GM12892 (cell line): ENCODE measurements at regions not wholly inside any gene's neighbourhood (a gene's known extent, or its start where the extent isn't known, plus 50 kb on each side); places are given as distances from the start of the nearest gene placed in this dataset.

Source experiments
- DNase-seq: peaks from one replicate; pipeline ENCODE4 v3.0.0; 2011; ENCODE audit not compliant: insufficient read length
- FAIRE-seq: peaks from 2 replicates; lab custom pipeline; 2011; peaks lifted over from hg19 to GRCh38; lab: Jason Lieb, UNC
- POLR2A ChIP-seq: IDR thresholded peaks from 2 replicates; pipeline ENCODE4 v1.6.1; 2011; ENCODE audit warnings: low read depth, low read length, control low read depth
- POLR2AphosphoS5 ChIP-seq: IDR thresholded peaks from 2 replicates; pipeline ENCODE4 v1.6.1; 2011; ENCODE audit warnings: low read depth, low read length, control low read depth
- TAF1 ChIP-seq: IDR thresholded peaks from 2 replicates; pipeline ENCODE4 v1.6.1; 2011; ENCODE audit warnings: low read depth, mild to moderate bottlenecking, control low read depth, low read length, borderline replicate concordance

GRCh38 chr12:58177366-58177765 lies 236.0 kb downstream of the ATP23 start:
- TF ChIP-seq POLR2AphosphoS5 (no peak), TAF1 (no peak), POLR2A (no peak)
- no peak for FAIRE-seq

GRCh38 chr12:58184212-58184611 lies 242.8 kb downstream of the ATP23 start:
- DNase-seq (no peak), FAIRE-seq (no peak)
- TF ChIP-seq POLR2A = no peak

More at GRCh38 chr12:58177366-58177765, 236.0 kb downstream of the ATP23 start:
- no peak for DNase-seq

GRCh38 chr12:58186401-58186800 lies 245.0 kb downstream of the ATP23 start:
- FAIRE-seq (no peak), DNase-seq (no peak)
- no peak for TF ChIP-seq POLR2AphosphoS5
- no peak for TF ChIP-seq POLR2A
- no peak for TF ChIP-seq TAF1

DNA sequence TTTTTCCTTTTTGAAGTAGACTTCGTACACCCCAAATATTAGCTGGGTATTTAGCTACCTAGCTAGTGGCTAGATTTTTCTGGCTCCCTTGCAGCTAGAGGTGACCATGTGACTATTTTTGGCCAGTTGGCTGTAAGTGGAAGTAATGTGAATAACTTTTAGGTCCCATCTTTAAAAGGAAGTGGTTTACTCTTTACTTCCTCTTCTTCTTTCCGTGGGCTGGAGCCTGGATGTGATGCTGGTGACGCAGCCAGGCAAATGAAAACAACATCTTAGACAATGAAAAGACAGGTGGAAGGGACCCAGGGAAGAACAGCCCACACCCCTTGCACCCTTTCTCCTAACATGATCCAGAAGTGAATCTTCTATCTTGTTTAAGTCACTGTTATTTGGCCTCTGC lies 245.5 kb downstream of the ATP23 start:
- no peak for DNase-seq
- TF ChIP-seq TAF1 (no peak), POLR2A (no peak), POLR2AphosphoS5 (no peak)
- FAIRE-seq = no peak

DNA sequence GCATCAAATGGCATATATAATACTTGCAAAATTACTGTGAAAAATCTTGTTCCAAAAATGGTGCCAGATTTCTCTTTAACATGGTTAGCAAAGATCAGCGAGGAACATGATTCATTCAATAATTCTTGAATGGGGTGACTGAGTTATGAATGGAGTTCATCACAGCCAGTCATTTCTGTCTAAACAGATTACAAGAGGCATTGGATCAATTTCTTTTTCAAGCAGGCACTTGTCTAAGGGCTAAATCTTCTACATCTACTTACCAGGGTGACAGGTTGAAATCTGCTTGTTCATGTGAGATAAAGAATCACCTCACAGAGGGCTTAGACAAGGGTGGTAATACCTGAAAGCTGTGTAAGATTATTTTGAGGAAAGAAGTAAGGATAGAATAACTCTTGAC lies 247.7 kb downstream of the ATP23 start:
- FAIRE-seq (no peak), DNase-seq (no peak)
- no peak for TF ChIP-seq TAF1
- no peak for TF ChIP-seq POLR2AphosphoS5
- TF ChIP-seq POLR2A = no peak

DNA sequence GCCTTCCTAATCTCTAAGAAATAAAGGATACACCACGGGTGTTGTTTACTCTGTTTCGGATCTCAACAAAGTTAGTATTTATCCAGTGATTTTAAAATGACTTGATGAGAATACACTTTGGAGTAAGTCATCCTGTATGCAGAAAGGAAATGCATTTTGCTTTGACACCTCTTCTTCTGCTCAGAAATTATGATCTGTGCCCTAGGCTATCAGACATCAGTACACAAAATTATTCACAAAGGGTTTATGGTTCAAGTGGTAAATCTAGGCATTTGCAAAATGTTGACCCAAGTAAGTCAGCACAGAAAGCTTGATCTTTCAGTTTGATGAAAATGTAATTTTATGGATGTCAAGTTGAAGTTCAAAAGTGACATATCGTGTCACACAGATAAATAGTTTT lies 248.5 kb downstream of the ATP23 start:
- TF ChIP-seq TAF1 = no peak
- FAIRE-seq (no peak), DNase-seq (no peak)

- DNase-seq (no peak), FAIRE-seq (no peak)
- no peak for TF ChIP-seq TAF1
- TF ChIP-seq POLR2AphosphoS5 = no peak
- no peak for TF ChIP-seq POLR2A
These were observed 249.3 kb downstream of the ATP23 start for GRCh38 chr12:58190618-58191017.

GRCh38 chr12:58196971-58197370 lies 255.6 kb downstream of the ATP23 start:
- DNase-seq (no peak), FAIRE-seq (no peak)
- TF ChIP-seq POLR2AphosphoS5 (no peak), POLR2A (no peak), TAF1 (no peak)

- no peak for DNase-seq
- TF ChIP-seq POLR2AphosphoS5 = no peak
- FAIRE-seq = no peak
These were observed 261.8 kb downstream of the ATP23 start for GRCh38 chr12:58202933-58203718.

DNA sequence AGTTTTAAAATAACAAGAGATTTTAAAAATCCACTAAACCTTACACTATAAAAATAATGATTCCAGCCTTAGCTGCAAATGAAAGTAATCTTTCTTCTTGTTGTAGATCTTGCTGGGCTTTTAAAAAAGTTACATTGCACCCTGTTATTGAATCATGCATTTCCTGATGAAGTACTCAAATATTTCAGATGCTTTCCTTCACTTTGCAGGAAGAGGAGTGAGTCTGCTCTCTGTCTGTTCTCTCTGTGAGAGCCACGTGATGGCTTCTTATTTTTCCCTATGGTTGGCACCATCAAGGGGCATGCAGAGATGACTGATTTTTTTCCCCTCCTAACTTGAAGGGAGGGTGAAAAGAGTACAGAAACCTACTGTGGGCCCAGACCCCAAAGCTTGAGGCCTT lies 262.7 kb downstream of the ATP23 start:
- TF ChIP-seq TAF1 (no peak), POLR2A (no peak), POLR2AphosphoS5 (no peak)
- no peak for FAIRE-seq
- DNase-seq = no peak

- TF ChIP-seq POLR2A (no peak), POLR2AphosphoS5 (no peak), TAF1 (no peak)
- FAIRE-seq = no peak
These were observed 265.5 kb downstream of the ATP23 start for GRCh38 chr12:58206876-58207275.

DNA sequence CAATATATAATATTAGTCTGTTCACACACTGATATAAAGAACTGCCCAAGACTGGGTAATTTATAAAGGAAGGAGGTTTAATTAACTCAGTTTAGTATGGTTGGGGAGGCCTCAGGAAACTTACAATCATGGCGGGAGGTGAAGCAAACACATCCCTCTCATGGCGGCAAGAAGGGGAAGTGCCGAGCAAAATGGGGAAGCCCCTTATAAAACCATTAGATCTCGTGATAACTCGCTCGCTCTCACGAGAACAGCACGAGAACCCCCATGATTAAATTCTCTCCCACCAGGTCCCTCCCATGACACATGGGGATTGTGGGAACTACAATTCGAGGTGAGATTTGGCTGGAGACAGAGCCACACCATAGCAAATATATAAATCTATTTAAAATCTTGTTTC lies 269.8 kb downstream of the ATP23 start:
- TF ChIP-seq POLR2AphosphoS5 (no peak), TAF1 (no peak), POLR2A (no peak)
- FAIRE-seq = no peak
- no peak for DNase-seq

More at GRCh38 chr12:58206876-58207275, 265.5 kb downstream of the ATP23 start:
- no peak for DNase-seq

- FAIRE-seq (no peak), DNase-seq (no peak)
- TF ChIP-seq TAF1 (no peak), POLR2A (no peak), POLR2AphosphoS5 (no peak)
These were observed 275.8 kb downstream of the ATP23 start for GRCh38 chr12:58217130-58217529.

DNA sequence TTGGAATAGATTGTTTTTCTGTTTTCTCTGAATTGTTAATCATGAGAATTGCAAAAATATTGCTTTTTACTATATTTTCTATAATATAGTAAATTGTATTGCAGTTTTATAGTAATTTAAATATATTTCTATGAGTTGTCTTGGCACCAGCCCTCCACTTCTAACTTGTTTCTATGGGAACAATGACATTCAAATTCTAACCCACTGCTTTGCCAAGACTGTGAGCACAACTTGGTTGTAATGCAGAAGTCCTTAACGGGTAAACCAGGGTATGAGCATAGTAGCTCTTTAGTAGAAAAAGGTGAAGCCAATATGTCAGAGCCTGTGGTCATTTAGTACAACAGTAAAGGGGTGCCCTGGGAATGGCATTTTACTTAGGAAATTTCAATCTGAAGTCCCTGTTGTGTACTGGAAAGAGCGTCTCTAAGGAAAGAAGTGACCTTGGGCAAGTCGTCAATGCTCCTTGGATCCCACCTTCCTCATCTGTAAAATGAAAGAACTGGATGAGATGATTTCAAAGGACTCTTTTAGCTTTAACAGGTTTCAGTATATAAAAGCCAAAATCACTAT lies 283.3 kb downstream of the ATP23 start:
- FAIRE-seq (no peak), DNase-seq (no peak)
- TF ChIP-seq POLR2AphosphoS5 (no peak), POLR2A (no peak), TAF1 (no peak)
